ENCODE measurements at regions not wholly inside any gene's neighbourhood (a gene's known extent, or its start where the extent isn't known, plus 50 kb on each side); places are given as distances from the start of the nearest gene placed in this dataset.

- TF ChIP-seq ETS1 (IDR thresholded peaks at IDR 0.05) (no peak), CTCF (conservative IDR thresholded peaks at IDR 0.05; ENCODE audit: low read depth in 2 of 2) (no peak), POLR2AphosphoS5 (IDR thresholded peaks at IDR 0.05; ENCODE audit: low read depth) (no peak), CREB1 (CRISPR knock-in tag; IDR thresholded peaks at IDR 0.05; ENCODE audit: low read depth) (no peak), REST (IDR thresholded peaks at IDR 0.05; ENCODE audit: unreplicated experiment) (no peak), STAT1 (IDR thresholded peaks at IDR 0.05; ENCODE audit: unreplicated experiment) (no peak), EZH2 (IDR thresholded peaks at IDR 0.05; ENCODE audit: low read depth, unreplicated experiment) (no peak), EZH2phosphoT487 (IDR thresholded peaks at IDR 0.05; ENCODE audit: unreplicated experiment) (no peak), NANOG (IDR thresholded peaks at IDR 0.05; ENCODE audit: borderline replicate concordance) (no peak), ZNF114 (CRISPR knock-in tag; IDR thresholded peaks at IDR 0.05) (no peak), ZNF331 (CRISPR knock-in tag; IDR thresholded peaks at IDR 0.05; ENCODE audit: low read depth) (no peak)
Observed at GRCh38 chr6:126643352-126643751, 303.4 kb downstream of the CENPW start.
